ENCODE measurements at regions not wholly inside any gene's neighbourhood (a gene's known extent, or its start where the extent isn't known, plus 50 kb on each side); places are given as distances from the start of the nearest gene placed in this dataset.

GRCh38 chr12:107856096-107856495, 81.6 kb downstream of the ASCL4 start:
- TF ChIP-seq CTCF (conservative IDR thresholded peaks at IDR 0.05; ENCODE audit: low read depth in 2 of 2) (no peak), STAT1 (IDR thresholded peaks at IDR 0.05; ENCODE audit: unreplicated experiment) (no peak), POLR2AphosphoS5 (IDR thresholded peaks at IDR 0.05; ENCODE audit: low read depth) (no peak), REST (IDR thresholded peaks at IDR 0.05; ENCODE audit: unreplicated experiment) (no peak), EZH2 (IDR thresholded peaks at IDR 0.05; ENCODE audit: low read depth, unreplicated experiment) (no peak), ZNF462 (CRISPR knock-in tag; IDR thresholded peaks at IDR 0.05) (no peak), EZH2phosphoT487 (IDR thresholded peaks at IDR 0.05; ENCODE audit: unreplicated experiment) (no peak), NANOG (IDR thresholded peaks at IDR 0.05; ENCODE audit: borderline replicate concordance) (no peak)

Measured in GM23338 (cell line).